GM12891 (cell line): ENCODE measurements at regions not wholly inside any gene's neighbourhood (a gene's known extent, or its start where the extent isn't known, plus 50 kb on each side); places are given as distances from the start of the nearest gene placed in this dataset.

Experiments
- POLR2A ChIP-seq: IDR thresholded peaks from 2 replicates; pipeline ENCODE4 v1.6.1; 2011; ENCODE audit warnings: low read depth, low read length, control low read depth
- POLR2AphosphoS5 ChIP-seq: IDR thresholded peaks from 2 replicates; pipeline ENCODE4 v1.6.1; 2011; ENCODE audit warnings: low read depth, low read length, control low read depth

DNA sequence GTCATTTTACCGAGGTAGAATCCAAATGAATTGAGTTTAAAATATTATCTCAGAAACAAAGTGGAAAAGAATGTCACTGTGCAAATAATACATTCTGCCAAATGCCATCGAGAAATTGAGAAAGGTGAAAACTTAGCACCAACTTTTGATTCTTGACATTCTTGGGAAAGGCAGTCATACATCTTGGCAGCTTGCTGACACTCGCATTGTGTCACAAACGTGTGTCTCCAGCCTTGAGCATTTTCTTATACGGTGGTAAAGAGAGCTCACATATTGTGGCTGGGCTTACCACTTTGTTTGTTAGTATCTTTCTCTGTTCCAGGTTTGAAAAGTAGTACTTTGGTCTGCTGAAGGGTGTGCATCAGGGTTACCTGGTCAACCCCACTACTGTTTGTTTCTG is 1456.1 kb downstream of the BRINP3 start:
- TF ChIP-seq POLR2AphosphoS5 (no peak), POLR2A (no peak)
